ENCODE measurements at regions not wholly inside any gene's neighbourhood (a gene's known extent, or its start where the extent isn't known, plus 50 kb on each side); places are given as distances from the start of the nearest gene placed in this dataset.

DNA sequence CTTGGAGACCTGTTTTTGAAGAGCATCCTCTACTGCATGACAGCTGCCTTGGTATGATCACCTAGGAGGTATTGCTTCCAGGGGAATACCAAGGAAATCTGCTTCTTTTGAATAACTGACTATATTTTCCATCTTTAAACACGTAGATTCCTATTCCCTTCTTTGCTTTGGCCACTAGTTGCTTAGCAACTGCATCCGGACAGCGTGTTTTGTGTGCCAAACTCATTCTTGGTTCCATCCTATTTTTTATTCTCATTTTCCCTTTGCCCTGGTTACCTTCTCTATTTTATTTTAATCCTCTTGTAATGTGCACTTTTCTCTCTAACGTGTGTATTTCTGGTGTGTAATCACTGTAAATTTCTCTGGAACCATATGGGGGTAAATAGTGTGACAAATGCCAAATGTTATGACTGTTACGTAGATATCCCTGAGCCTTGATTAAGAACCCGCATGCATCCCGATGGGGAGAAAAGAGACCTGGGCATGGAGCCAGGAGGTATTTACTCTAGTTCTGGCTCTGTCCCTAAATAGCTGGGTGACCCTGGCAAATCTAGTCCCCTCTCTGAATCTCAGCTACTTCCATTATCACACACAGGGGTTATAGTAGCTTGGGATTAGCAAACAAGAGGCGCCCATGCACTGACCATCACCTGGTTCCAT lies 241.7 kb downstream of the MIAT start:
- TF ChIP-seq SIN3A (conservative IDR thresholded peaks at IDR 0.05 in 1 of 2, IDR thresholded peaks at IDR 0.05 in 1 of 2; ENCODE audit: low read depth in 1 of 2, low read length in 2 of 2) (no peak), RFX5 (IDR thresholded peaks at IDR 0.05; ENCODE audit: borderline replicate concordance, low read depth, low read length) (no peak), EP300 (IDR thresholded peaks at IDR 0.05; ENCODE audit: borderline replicate concordance in 1 of 2, low read depth in 2 of 2, low read length in 2 of 2) (no peak), MAFK (IDR thresholded peaks at IDR 0.05; ENCODE audit: low read depth, low read length) (no peak), FOSL1 (IDR thresholded peaks at IDR 0.05; ENCODE audit: insufficient read depth, low read depth, low read length) (no peak), CHD1 (IDR thresholded peaks at IDR 0.05; ENCODE audit: low read depth, low read length) (no peak), BCL11A (IDR thresholded peaks at IDR 0.05; ENCODE audit: low read depth in 2 of 2, low read length in 2 of 2) (no peak), TCF12 (IDR thresholded peaks at IDR 0.05; ENCODE audit: low read depth, low read length) (no peak), BACH1 (IDR thresholded peaks at IDR 0.05; ENCODE audit: low read length) (no peak), JUND (IDR thresholded peaks at IDR 0.05; ENCODE audit: low read length) (no peak), NRF1 (IDR thresholded peaks at IDR 0.05; ENCODE audit: low read depth, low read length) (no peak), HDAC6 (IDR thresholded peaks at IDR 0.05; ENCODE audit: low read depth, low read length) (no peak)

More for the DNA sequence above, 241.7 kb downstream of the MIAT start:
- no peak overlapping the region for H4K91ac ChIP-seq (replicated peaks; ENCODE audit: insufficient read length, low read length)
- 94% methylated on average over 8 of the region's 8 CpGs; no CpG with 5 or more reads in 1 of the 2 experiments for WGBS, 2 experiments (ENCODE audit: extremely low coverage in 1 of 2, insufficient coverage in 1 of 2, insufficient read length in 1 of 2, insufficient replicate concordance in 2 of 2, low coverage in 1 of 2, low lambda C conversion rate in 2 of 2, missing lambda C conversion rate in 1 of 2)
- no peak overlapping the region for H3K27ac ChIP-seq (ENCODE audit: low read depth, low read length)
- H4K5ac ChIP-seq (ENCODE audit: insufficient read length, low read depth, low read length): no peak overlapping the region
- H2AK5ac ChIP-seq (ENCODE audit: low read depth, low read length): no peak overlapping the region; the same call in 1 of the 2 replicates
- no peak for FAIRE-seq
- H2BK15ac ChIP-seq (ENCODE audit: low read length): no peak overlapping the region
- no peak for DNase-seq (ENCODE audit: low read depth in 1 of 2, low spot score in 2 of 2)
- H3K27me3 ChIP-seq (replicated peaks in 1 of 4; ENCODE audit: control insufficient read depth in 3 of 4, extremely low read depth in 1 of 4, insufficient read depth in 3 of 4, low read length in 3 of 4): peaks cover 0 to 4% (median 4%) of the 10 kb centered on the region in 4 experiments; a peak in 4 of 7 replicates
- peaks cover 0 to 2% of the 10 kb centered on the region in 2 experiments; a peak in 1 of 4 replicates for H3K9me3 ChIP-seq (ENCODE audit: insufficient read depth in 2 of 2, low read depth in 1 of 2, low read length in 1 of 2)
- no peak overlapping the region; the same call in 1 of the 2 replicates for H2BK20ac ChIP-seq (ENCODE audit: low read length)
- H3K18ac ChIP-seq (ENCODE audit: extremely low read depth, low read length): no peak overlapping the region
- H2AFZ ChIP-seq (ENCODE audit: low read length): no peak overlapping the region
- H3K9ac ChIP-seq (replicated peaks in 1 of 4; ENCODE audit: extremely low read depth in 1 of 4, low read depth in 3 of 4, low read length in 3 of 4): no peak overlapping the region
- no peak overlapping the region for H4K8ac ChIP-seq (ENCODE audit: extremely low read depth, insufficient read depth, low read length)
- H3K79me1 ChIP-seq (ENCODE audit: low read depth, low read length): no peaks in the 10 kb centered on the region
- no peak overlapping the region for H2BK12ac ChIP-seq (ENCODE audit: low read depth, low read length)
- H3K4ac ChIP-seq (replicated peaks; ENCODE audit: insufficient read length, low read depth, low read length): no peak overlapping the region
- H3K23ac ChIP-seq (ENCODE audit: insufficient read length): no peak overlapping the region
- H3K79me2 ChIP-seq (ENCODE audit: control insufficient read depth in 1 of 2, insufficient read depth in 2 of 2, low read length in 2 of 2): no peaks in the 10 kb centered on the region
- H3K56ac ChIP-seq (replicated peaks; ENCODE audit: insufficient read length, low read depth, low read length): no peak overlapping the region
- peaks cover 8 to 15% (median 13%) of the 10 kb centered on the region in 4 experiments for H3K4me1 ChIP-seq (replicated peaks in 1 of 4; ENCODE audit: control insufficient read depth in 3 of 4, insufficient read depth in 4 of 4, low read length in 3 of 4)
- H4K20me1 ChIP-seq (replicated peaks in 1 of 2; ENCODE audit: control insufficient read depth in 1 of 2, insufficient read depth in 2 of 2, low read length in 2 of 2): no peaks in the 10 kb centered on the region
- POLR2A ChIA-PET (ENCODE audit: partially characterized antibody): no interaction called here
- H3K14ac ChIP-seq (ENCODE audit: insufficient read length): no peak overlapping the region
- no peak overlapping the region for H2BK120ac ChIP-seq (replicated peaks; ENCODE audit: low read depth, low read length)
- no peak overlapping the region for H3K4me3 ChIP-seq (ENCODE audit: extremely low read depth in 1 of 4, insufficient read depth in 2 of 4, low read depth in 3 of 4, low read length in 4 of 4)
- peaks cover 9% of the 10 kb centered on the region; the same call in 1 of the 2 replicates for H3K23me2 ChIP-seq (ENCODE audit: low read depth, low read length)
- no peaks in the 10 kb centered on the region for H3K36me3 ChIP-seq (ENCODE audit: control insufficient read depth in 2 of 4, insufficient read depth in 4 of 4, low read length in 3 of 4)
- no peak overlapping the region for H2BK5ac ChIP-seq (ENCODE audit: low read depth, low read length)
- CTCF ChIA-PET (ENCODE audit: partially characterized antibody): no interaction called here
- H3K4me2 ChIP-seq (ENCODE audit: insufficient read depth in 1 of 2, low read depth in 2 of 2, low read length in 2 of 2): no peak overlapping the region

Measured in H1 (cell line).